ENCODE measurements at regions not wholly inside any gene's neighbourhood (a gene's known extent, or its start where the extent isn't known, plus 50 kb on each side); places are given as distances from the start of the nearest gene placed in this dataset.

DNA sequence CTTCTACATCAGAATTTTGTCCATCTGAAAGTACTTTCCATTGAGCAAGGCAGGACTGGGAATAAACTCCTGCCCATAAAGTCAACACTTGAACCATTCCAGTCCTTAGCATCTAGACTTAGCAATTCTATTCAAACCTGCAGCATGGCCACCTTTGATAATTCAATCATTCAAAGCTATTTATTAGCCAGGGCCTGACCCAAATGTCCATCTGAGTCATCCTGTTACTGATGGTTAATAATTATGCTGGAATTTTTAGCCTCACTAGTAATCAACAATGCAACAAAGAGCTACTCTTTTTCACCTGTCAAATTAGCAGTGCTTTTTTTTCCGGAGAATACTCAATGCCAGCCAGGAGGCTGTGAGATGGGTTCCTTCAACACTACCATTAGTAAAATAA, 72.7 kb upstream of the SNRK start:
- peaks cover 4% of the 10 kb centered on the region for H3K9me3 Mint-ChIP-seq
- H3K27ac Mint-ChIP-seq: no peak overlapping the region
- TF ChIP-seq, protein P1, sequence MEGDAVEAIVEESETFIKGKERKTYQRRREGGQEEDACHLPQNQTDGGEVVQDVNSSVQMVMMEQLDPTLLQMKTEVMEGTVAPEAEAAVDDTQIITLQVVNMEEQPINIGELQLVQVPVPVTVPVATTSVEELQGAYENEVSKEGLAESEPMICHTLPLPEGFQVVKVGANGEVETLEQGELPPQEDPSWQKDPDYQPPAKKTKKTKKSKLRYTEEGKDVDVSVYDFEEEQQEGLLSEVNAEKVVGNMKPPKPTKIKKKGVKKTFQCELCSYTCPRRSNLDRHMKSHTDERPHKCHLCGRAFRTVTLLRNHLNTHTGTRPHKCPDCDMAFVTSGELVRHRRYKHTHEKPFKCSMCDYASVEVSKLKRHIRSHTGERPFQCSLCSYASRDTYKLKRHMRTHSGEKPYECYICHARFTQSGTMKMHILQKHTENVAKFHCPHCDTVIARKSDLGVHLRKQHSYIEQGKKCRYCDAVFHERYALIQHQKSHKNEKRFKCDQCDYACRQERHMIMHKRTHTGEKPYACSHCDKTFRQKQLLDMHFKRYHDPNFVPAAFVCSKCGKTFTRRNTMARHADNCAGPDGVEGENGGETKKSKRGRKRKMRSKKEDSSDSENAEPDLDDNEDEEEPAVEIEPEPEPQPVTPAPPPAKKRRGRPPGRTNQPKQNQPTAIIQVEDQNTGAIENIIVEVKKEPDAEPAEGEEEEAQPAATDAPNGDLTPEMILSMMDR (conservative IDR thresholded peaks at IDR 0.05): no peak
- no peaks in the 10 kb centered on the region for H3K36me3 Mint-ChIP-seq
- no peak overlapping the region for H3K4me3 Mint-ChIP-seq
- H3K4me1 Mint-ChIP-seq (ENCODE audit: unreplicated experiment): peaks cover 5% of the 10 kb centered on the region
- H3K27me3 Mint-ChIP-seq: peaks cover 7% of the 10 kb centered on the region
- no peak for DNase-seq (ENCODE audit: extremely low spot score, unreplicated experiment)

- DNase-seq (ENCODE audit: extremely low spot score, unreplicated experiment): no peak
- Mint-ChIP-seq H3K27me3 (peaks cover 9% of the 10 kb centered on the region), H3K9me3 (peaks cover 4% of the 10 kb centered on the region), H3K36me3 (no peaks in the 10 kb centered on the region), H3K27ac (no peak overlapping the region), H3K4me3 (no peak overlapping the region), H3K4me1 (ENCODE audit: unreplicated experiment) (peaks cover 11% of the 10 kb centered on the region)
- TF ChIP-seq, protein P1 (conservative IDR thresholded peaks at IDR 0.05): no peak
These were observed 73.3 kb upstream of the SNRK start for GRCh38 chr3:43212914-43213611.

- H3K27me3 Mint-ChIP-seq: peaks cover 9% of the 10 kb centered on the region
- no peaks in the 10 kb centered on the region for H3K36me3 Mint-ChIP-seq
- TF ChIP-seq, protein P1 (conservative IDR thresholded peaks at IDR 0.05): no peak
- H3K9me3 Mint-ChIP-seq: peaks cover 4% of the 10 kb centered on the region
- no peak overlapping the region for H3K27ac Mint-ChIP-seq
- no peak for DNase-seq (ENCODE audit: extremely low spot score, unreplicated experiment)
- H3K4me3 Mint-ChIP-seq: no peak overlapping the region
- H3K4me1 Mint-ChIP-seq (ENCODE audit: unreplicated experiment): peaks cover 19% of the 10 kb centered on the region
These were observed 74.7 kb upstream of the SNRK start for GRCh38 chr3:43211681-43212080.

- H3K4me3 Mint-ChIP-seq: no peak overlapping the region
- H3K4me1 Mint-ChIP-seq (ENCODE audit: unreplicated experiment): peaks cover 21% of the 10 kb centered on the region
- TF ChIP-seq, protein P1 (conservative IDR thresholded peaks at IDR 0.05): no peak
- H3K27ac Mint-ChIP-seq: no peak overlapping the region
- DNase-seq (ENCODE audit: extremely low spot score, unreplicated experiment): no peak
- no peaks in the 10 kb centered on the region for H3K36me3 Mint-ChIP-seq
- no peaks in the 10 kb centered on the region for H3K9me3 Mint-ChIP-seq
- H3K27me3 Mint-ChIP-seq: peaks cover 12% of the 10 kb centered on the region
These were observed 76.0 kb upstream of the SNRK start for GRCh38 chr3:43210049-43211027.

- TF ChIP-seq, protein P1 (conservative IDR thresholded peaks at IDR 0.05): no peak
These were observed 78.7 kb upstream of the SNRK start for GRCh38 chr3:43207628-43208085.

More at GRCh38 chr3:43207628-43208085, 78.7 kb upstream of the SNRK start:
- no peaks in the 10 kb centered on the region for H3K36me3 Mint-ChIP-seq
- peaks cover 30% of the 10 kb centered on the region for H3K4me1 Mint-ChIP-seq (ENCODE audit: unreplicated experiment)
- H3K9me3 Mint-ChIP-seq: no peaks in the 10 kb centered on the region
- H3K4me3 Mint-ChIP-seq: no peak overlapping the region
- no peak for DNase-seq (ENCODE audit: extremely low spot score, unreplicated experiment)
- no peak overlapping the region for H3K27ac Mint-ChIP-seq
- peaks cover 10% of the 10 kb centered on the region for H3K27me3 Mint-ChIP-seq

All from type B pancreatic cell (in vitro differentiated cells).